KMS-11 (cell line): ENCODE measurements at regions not wholly inside any gene's neighbourhood (a gene's known extent, or its start where the extent isn't known, plus 50 kb on each side); places are given as distances from the start of the nearest gene placed in this dataset.

Experiments
- H2AFZ ChIP-seq: fragments of 200-600 bp; sonication (generic); 2 replicates; pipeline ENCODE4 v1.6.1; 2016; ENCODE audit warnings: antibody characterized with exemption, mixed run types, low read depth
- H3K27ac ChIP-seq: fragments of 200-600 bp; sonication (generic); 2 replicates; pipeline ENCODE4 v1.6.1; 2016; ENCODE audit warnings: mild to moderate bottlenecking, mixed run types
- H3K27me3 ChIP-seq: fragments of 200-600 bp; sonication (generic); 2 replicates; pipeline ENCODE4 v1.6.1; 2017; ENCODE audit warnings: mild to moderate bottlenecking, low read depth, mixed run types, moderate library complexity; ENCODE audit not compliant: insufficient read depth
- H3K36me3 ChIP-seq: fragments of 200-600 bp; sonication (generic); 2 replicates; pipeline ENCODE4 v1.6.1; 2017; ENCODE audit warnings: mild to moderate bottlenecking, mixed run types; ENCODE audit not compliant: insufficient read depth
- H3K4me1 ChIP-seq: fragments of 200-600 bp; sonication (generic); 2 replicates; pipeline ENCODE4 v1.6.1; 2016; ENCODE audit warnings: mild to moderate bottlenecking, low read depth, mixed run types; ENCODE audit not compliant: poor library complexity, severe bottlenecking
- H3K4me2 ChIP-seq: fragments of 200-600 bp; sonication (generic); 2 replicates; pipeline ENCODE4 v1.7.0; 2016; ENCODE audit warnings: mild to moderate bottlenecking, mixed run types
- H3K4me3 ChIP-seq: fragments of 200-600 bp; sonication (generic); IDR thresholded peaks from 2 replicates; pipeline ENCODE4 v1.6.1; 2017; ENCODE audit warnings: low read depth, low read length, mixed read lengths; ENCODE audit not compliant: insufficient read depth
- H3K79me2 ChIP-seq: fragments of 200-600 bp; sonication (generic); 2 replicates; pipeline ENCODE4 v1.6.1; 2016; ENCODE audit warnings: low read depth, mixed run types; ENCODE audit not compliant: insufficient read depth
- H3K9ac ChIP-seq: fragments of 200-600 bp; sonication (generic); 2 replicates; pipeline ENCODE4 v1.6.1; 2016; ENCODE audit warnings: mild to moderate bottlenecking, mixed run types
- H4K20me1 ChIP-seq: fragments of 200-600 bp; sonication (generic); 2 replicates; pipeline ENCODE4 v1.6.1; 2016; ENCODE audit warnings: mild to moderate bottlenecking, mixed run types; ENCODE audit not compliant: insufficient read depth
- CTCF ChIP-seq: fragments of 200-600 bp; sonication (generic); conservative IDR thresholded peaks from 2 replicates; pipeline ENCODE4 v1.6.1; 2017; ENCODE audit warnings: low read depth, mild to moderate bottlenecking, antibody characterized with exemption, low read length, moderate library complexity, mixed read lengths

GRCh38 chr6:84434550-84434949 lies 207.1 kb upstream of the CEP162 start:
- Histone ChIP-seq H3K9ac (no peak overlapping the region), H3K36me3 (no peaks in the 10 kb centered on the region), H3K27me3 (no peaks in the 10 kb centered on the region), H3K4me2 (no peak overlapping the region), H3K79me2 (no peaks in the 10 kb centered on the region), H3K4me3 (no peak overlapping the region), H3K4me1 (no peaks in the 10 kb centered on the region), H3K27ac (no peak overlapping the region), H4K20me1 (no peaks in the 10 kb centered on the region), H2AFZ (no peak overlapping the region)
- TF ChIP-seq CTCF: no peak

- Histone ChIP-seq H3K4me2 (no peak overlapping the region), H2AFZ (no peak overlapping the region), H4K20me1 (no peaks in the 10 kb centered on the region)
These were observed 205.2 kb upstream of the CEP162 start for GRCh38 chr6:84432619-84433018.

GRCh38 chr6:84428300-84428907 lies 201.0 kb upstream of the CEP162 start:
- Histone ChIP-seq H3K36me3 (no peaks in the 10 kb centered on the region), H3K4me2 (no peak overlapping the region), H3K79me2 (no peaks in the 10 kb centered on the region), H4K20me1 (no peaks in the 10 kb centered on the region), H3K27ac (no peak overlapping the region), H3K27me3 (no peaks in the 10 kb centered on the region), H3K4me1 (no peaks in the 10 kb centered on the region), H3K9ac (no peak overlapping the region), H3K4me3 (no peak overlapping the region), H2AFZ (no peak overlapping the region)
- peak; percentile 71 for TF ChIP-seq CTCF

More at GRCh38 chr6:84432619-84433018, 205.2 kb upstream of the CEP162 start:
- H3K79me2 ChIP-seq: no peaks in the 10 kb centered on the region
- no peak for TF ChIP-seq CTCF
- H3K4me1 ChIP-seq: no peaks in the 10 kb centered on the region
- H3K4me3 ChIP-seq: no peak overlapping the region
- no peak overlapping the region for H3K9ac ChIP-seq
- H3K27me3 ChIP-seq: no peaks in the 10 kb centered on the region
- no peak overlapping the region for H3K27ac ChIP-seq
- no peaks in the 10 kb centered on the region for H3K36me3 ChIP-seq

GRCh38 chr6:84425971-84426705 lies 198.7 kb upstream of the CEP162 start:
- no peak for TF ChIP-seq CTCF
- Histone ChIP-seq H3K4me1 (no peaks in the 10 kb centered on the region), H3K27me3 (no peaks in the 10 kb centered on the region), H3K4me3 (no peak overlapping the region), H3K27ac (no peak overlapping the region), H3K36me3 (no peaks in the 10 kb centered on the region), H4K20me1 (no peaks in the 10 kb centered on the region), H3K4me2 (no peak overlapping the region), H3K9ac (no peak overlapping the region), H2AFZ (no peak overlapping the region), H3K79me2 (no peaks in the 10 kb centered on the region)
